Stimulated activated CD4-positive, alpha-beta T cell treated with anti-CD3 and anti-CD28 coated beads, Interleukin-4, amount 100 ng/mL, for 48 hours (primary cell): ENCODE measurements at regions not wholly inside any gene's neighbourhood (a gene's known extent, or its start where the extent isn't known, plus 50 kb on each side); places are given as distances from the start of the nearest gene placed in this dataset.

Experiments
- DNase-seq, 2 donors: peaks; one replicate each; pipeline ENCODE4 v3.0.0-alpha.2; 2020; ENCODE audit warnings: low read depth in 2 of 2

DNA sequence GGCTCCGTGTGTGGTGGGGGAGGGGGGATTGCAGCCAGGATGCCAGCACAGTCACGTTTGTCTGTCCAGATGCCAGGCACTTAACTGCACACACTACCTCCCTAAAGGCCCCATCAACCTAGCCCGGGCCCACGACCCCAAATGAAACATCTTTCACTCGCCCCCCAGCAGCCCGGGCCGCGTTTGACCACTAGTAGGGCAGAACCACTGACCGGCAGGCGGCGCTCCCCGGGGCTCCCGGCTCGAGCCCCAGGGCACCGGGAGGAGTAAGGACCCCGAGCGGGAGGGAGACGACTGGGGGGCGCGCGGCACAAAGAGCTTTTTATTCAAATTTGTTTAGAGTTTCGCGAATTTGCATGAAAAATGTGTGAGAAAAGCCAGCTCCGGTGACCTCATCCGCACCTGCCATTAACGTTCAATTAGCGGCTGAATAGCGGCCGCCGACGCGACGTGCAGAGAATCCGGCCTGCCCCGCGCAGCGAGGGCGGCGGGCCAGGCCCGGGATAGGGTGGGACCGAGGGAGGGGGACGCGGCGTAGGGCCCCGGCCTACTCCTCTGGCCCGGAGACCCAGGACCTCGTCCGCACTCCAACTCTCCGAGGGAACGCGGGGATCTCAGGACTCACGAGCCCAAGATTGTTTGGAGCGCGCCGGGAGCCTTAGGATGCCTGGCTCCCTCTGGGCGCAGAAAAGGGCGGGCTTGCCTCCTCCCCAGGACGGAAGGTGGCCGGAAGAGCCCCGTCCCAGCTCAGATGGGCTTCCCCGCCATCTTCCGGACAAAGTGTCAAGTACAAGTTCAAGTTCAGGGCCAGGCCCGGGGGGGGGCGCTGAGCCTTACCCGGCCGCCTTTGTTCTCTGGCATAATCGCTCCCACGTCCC lies 64.9 kb upstream of the POLG start:
- no peak for DNase-seq

DNA sequence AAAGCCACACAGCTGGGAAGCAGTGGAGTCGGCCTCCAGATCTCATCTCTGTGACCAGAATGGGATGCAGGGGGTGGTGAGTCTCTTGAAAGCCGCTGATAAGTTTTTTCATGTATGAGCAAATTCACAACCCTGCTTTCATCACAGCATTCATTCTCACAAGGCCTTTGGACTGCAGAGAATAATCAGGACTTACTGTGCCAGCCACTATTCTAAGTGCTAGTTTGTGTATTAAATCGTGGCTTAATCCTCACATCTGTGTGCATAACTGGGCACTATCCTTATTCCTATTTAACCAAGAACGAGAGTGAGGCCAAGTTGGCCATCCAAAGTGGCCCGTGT lies 64.2 kb upstream of the POLG start:
- no peak for DNase-seq

DNA sequence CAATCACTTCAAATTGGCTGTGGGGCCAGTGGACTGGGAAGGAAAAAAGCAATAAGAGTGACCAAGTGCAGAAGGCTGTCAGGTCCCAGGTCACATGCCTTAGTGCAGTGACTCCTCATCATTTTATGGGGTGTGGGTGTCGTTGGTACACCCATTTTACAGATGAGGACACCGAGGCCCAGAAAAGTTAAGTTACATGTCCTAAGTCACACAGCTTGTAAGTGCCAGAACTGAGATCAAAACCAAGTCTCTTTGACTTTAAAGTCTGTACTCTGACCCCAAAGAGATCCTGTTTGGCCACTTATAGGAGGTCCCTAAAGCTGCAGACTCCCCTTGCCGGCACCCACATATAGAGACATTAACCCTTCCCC lies 63.0 kb upstream of the POLG start:
- DNase-seq, result no peak

DNA sequence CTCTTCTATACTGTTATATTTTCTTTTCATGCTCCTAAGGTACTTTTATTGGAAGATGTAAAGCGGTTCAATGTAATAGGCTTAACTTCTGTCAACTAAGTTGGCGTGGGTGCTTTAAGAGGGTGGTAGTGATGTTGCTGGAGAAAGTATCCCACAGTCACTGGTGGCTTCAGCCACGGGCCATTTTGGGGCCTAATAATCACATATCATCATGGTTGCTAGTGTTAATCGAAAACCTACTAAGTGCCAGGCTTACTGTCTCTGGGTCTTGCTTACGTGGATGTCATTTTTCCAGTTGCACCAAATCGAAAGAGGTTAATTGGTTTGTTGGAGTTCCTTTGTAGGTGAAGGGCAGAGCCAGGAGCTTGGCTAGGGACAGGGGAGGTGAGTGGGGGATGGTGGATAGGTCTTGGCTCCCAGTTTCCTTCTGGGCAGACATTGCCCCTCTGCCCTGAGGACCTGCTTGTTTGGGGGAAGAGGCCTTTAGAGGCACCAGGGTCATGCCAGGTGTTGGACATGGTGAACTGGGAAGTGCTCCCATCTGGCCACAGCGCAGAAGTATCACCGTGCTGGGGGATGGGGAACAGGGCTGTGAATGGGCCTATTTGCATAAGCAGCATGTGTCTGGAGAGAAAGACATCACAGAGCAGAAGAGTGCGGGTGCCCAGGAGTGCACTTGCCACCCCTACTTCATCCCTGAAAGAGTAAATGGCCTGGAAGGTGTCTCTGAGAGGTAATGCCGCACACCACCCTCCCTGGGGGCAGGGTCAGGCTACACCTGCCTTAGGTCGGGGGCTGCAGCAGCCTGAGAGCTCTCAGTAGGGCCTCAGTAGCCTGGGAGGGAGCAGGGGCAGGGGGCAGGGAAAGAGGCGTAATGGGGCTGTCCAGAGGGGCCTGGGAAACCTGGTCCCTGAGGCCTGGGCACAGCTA lies 62.4 kb upstream of the POLG start:
- DNase-seq, result no peak

DNA sequence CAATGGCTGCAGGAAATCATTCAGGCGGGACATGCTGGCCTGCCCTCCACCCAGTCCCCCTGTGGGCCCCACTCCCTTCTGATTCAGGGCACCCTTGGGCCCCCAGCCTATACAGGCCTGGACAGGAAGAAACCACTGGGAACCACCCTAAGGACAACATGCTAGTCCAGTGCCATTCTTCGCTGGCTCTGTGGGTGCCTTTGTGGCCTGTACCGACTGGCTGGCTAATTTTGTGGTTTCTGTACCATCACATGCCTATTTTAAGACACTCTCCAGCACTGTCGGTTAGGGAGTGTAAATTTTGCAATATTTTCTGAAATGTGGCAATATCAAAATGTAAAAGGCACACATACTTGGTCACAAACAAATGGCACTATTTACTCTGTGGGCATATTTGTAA lies 61.4 kb upstream of the POLG start:
- no peak for DNase-seq

DNA sequence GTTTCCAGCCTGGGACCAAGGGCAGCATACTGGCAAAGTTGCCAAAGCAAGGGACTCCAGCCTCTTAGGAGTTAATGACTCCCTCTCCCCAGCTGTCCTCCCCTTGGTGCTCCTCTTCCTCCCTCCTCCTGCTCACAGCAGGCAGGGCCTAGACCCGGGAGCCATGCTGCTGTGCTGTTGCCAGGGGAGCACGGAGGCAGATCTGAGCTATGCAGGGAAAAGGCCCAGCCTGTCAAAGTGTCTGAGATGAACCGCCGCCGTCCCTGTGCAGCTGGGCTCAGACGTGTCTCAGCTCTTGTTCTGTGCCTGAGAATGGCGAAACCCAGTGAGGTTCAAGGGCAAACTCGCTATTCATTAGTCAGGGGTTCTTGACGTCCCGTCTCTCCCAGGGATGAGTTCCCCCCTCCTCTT lies 60.8 kb upstream of the POLG start:
- no peak for DNase-seq

DNA sequence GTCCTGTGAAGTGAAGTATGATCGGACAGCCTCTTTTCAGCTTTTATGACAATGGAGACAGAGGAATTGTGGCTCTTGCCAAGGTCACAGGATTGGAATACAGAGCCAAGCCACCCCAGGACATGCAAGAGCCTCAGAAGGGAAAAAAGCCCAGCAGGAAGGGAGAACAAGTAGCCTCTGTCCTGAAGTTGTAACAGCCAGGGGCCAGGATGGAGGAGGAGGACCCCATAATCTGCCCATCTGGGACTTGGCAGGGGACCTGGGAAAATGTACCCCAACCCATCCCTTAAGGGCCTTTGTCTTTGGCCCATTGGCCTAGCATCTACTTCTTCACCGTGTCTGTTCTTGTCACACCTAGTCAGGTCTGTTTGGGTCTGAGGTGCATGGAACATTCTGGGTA lies 60.4 kb upstream of the POLG start:
- DNase-seq, result no peak

DNA sequence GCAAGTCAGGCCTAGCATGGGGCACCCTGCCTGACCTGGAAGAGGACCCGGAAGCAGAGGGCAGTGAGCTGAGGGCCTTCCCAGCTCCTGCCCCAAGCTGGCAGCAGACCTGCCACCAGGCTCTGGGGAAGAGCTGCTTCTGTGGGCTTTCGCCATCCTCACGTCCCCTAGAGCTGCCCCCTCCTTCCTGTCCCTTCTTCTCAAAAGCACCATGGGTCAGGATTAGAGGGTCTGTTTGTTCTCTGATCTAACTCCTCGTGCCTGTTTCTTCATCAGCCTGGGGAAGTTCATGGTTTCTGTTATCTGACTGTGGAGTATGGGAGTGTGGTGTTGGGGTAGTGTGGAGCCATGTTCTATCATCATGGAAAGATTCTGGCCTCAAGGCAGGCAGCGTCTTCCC lies 58.4 kb upstream of the POLG start:
- no peak for DNase-seq

DNA sequence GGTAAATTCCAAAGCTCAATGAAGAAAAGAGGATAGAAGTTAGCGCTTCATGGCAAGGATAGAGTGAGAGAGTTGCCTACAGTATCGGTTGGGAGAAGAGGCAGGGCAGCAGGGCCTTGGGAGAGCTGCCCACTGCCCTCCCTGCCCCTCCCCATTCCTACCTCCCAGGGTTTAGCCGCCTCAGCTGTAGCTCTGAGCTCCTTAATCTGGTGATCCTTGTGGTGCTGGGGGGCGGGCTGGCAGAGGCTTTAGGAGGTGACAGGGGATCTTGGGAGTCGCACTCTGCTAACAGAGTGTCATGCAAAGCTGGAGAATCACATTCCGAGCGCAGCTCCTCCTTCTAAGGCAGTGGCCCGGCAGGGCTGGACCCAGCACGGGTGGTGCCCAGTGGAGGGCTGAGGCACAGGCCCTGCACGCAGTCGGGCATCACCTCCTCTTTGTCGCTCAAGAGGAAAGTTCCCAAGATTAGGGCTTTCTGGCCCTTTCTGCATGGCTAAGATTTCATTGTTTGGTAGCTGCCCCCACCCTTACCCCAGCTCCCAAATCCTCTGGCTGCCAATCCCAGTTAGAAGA lies 57.1 kb upstream of the POLG start:
- DNase-seq, result no peak

DNA sequence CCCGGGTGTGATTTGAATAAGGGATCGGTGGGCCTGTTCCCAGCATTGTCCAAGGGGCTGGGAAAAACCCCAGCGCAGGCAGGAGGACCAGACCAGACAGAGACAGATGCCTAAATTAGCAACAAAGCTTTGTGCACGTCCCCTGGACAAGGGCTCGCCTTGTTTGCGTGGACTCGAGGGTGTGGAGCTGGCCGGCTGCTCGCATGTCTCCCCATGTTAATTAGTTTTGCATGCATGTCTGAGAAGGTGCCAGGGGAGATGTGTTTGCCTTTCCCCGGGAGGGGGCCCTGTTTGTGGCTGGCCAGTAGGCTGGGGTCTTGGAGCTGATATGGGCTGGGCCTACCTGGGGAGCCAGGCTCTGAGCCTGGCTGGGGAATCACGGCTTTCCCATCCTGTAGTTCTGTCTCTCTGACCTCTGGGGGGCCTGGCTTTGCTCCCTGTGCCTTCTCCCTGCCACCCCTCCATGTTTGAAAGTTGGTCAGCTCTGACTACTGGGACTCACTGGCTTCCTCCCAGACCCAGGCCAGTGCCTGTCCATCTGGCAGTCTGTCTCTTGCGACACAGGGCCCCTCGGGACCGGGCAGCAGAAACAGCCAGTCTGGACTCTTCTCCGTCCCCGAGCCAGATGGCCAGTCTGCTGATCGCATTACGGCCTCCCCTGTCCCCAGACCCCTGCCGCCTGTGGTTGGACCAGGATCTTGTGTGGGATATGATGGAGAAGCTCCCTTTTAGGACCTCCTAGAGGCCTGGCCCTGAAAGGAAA lies 55.4 kb upstream of the POLG start:
- no peak for DNase-seq

DNA sequence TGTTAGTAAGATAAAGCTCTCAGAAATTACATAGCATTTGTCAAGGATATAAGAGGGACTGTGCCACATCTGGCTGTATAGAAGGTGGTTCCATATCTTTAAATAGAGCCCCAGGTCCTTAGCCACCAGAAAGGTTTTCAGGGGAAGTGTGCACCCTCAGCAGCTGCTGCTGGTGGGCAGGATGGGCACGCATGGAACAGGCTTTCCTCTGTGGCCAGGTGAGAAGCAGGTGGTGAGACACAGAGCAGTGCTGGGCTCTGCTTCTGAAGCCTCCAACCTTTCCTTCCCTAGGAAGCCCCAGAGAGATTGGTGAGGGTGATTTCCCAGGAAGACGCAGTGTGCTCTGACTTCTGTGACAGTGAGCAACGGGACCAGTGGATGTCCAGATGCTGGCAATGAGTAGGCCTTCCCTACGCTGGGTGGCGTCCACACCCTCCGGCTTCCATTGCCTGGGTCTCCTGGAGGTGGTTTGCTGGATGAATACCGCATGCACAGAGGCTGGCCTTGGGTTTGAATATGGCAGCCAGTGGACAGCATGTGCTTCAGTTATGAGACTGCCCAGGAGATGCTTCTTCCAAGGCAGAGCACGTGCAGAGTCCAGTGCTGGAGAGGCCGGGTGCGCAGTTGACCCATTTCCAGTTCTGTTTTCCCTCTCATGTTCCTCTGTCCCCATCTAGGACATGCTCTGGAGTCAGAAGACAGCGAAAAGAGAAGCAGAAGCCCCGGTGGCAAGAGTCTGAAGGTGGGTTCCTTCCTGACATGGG lies 52.7 kb upstream of the POLG start:
- no peak for DNase-seq

DNA sequence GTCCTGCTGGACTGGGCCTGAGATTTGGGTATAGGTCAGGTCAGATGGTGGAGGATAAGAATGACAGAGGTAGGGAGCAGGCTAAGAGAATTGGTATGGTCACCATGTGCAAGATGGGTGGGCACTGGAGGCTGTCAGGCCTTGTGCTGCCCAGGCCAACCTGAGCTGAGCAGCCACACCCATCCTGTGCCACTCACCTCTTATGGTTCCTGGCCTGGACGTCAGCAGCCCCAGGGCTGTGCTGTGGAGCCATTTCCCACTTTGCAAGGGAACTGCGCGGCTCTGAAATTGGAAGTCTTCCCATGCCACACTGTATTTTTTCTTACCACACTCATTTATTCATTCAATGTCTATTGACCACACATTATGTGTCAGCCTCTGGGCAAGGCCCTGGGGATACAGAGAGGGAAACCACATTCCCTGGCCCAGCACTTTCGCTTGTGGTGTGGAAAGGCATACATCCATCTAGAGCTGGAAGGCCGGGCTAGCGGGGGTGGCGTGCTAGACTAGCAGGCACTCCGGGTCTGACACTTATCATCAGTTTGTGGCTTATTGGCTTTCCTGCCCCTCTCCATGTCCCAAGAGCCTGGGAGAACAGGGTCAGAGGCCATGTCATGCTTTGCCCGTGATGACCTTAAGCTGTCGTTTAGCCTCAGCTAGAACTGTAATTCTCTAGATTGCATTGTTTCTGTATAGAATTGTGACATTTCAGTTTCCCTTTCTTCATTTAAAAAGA lies 51.1 kb upstream of the POLG start:
- no peak for DNase-seq
